ENCODE measurements at regions not wholly inside any gene's neighbourhood (a gene's known extent, or its start where the extent isn't known, plus 50 kb on each side); places are given as distances from the start of the nearest gene placed in this dataset.
"Not testable (repeated sequence)": the region's sequence is repeated elsewhere in the genome, so short reads cannot be mapped to it uniquely, and the experiment has no call there.

GRCh38 chr14:71770431-71770830 is 161.8 kb upstream of the RGS6 start:
- H3K27ac ChIP-seq: no peak overlapping the region
- no peaks in the 10 kb centered on the region for H3K36me3 ChIP-seq
- H3K4me3 ChIP-seq: no peak overlapping the region
- TF ChIP-seq POLR2A (IDR thresholded peaks at IDR 0.05) (no peak), CTCF (IDR thresholded peaks at IDR 0.05) (no peak)
- DNase-seq: no peak
- no peaks in the 10 kb centered on the region for H3K27me3 ChIP-seq
- H3K4me1 ChIP-seq: no peaks in the 10 kb centered on the region
- no peaks in the 10 kb centered on the region for H3K9me3 ChIP-seq
- intact Hi-C loops (cut with DNase I; ENCODE audit: low total_unique reads): no loop called here

- H3K36me3 ChIP-seq; H3K9me3 ChIP-seq; intact Hi-C loops (cut with DNase I; ENCODE audit: low total_unique reads); H3K27ac ChIP-seq; H3K4me1 ChIP-seq; DNase-seq; H3K4me3 ChIP-seq; H3K27me3 ChIP-seq: not testable (repeated sequence)
Measured at GRCh38 chr14:71771421-71771820, 160.8 kb upstream of the RGS6 start.

- H3K36me3 ChIP-seq; H3K27ac ChIP-seq; H3K27me3 ChIP-seq; DNase-seq; H3K9me3 ChIP-seq; H3K4me3 ChIP-seq; intact Hi-C loops (cut with DNase I; ENCODE audit: low total_unique reads); H3K4me1 ChIP-seq: not testable (repeated sequence)
Measured at GRCh38 chr14:71771996-71772395, 160.2 kb upstream of the RGS6 start.

- no peaks in the 10 kb centered on the region for H3K36me3 ChIP-seq
- no peak for DNase-seq
- intact Hi-C loops (cut with DNase I; ENCODE audit: low total_unique reads): no loop called here
- H3K4me3 ChIP-seq: no peak overlapping the region
- H3K27ac ChIP-seq: no peak overlapping the region
- no peaks in the 10 kb centered on the region for H3K27me3 ChIP-seq
- H3K9me3 ChIP-seq: no peaks in the 10 kb centered on the region
- no peak for TF ChIP-seq POLR2A (IDR thresholded peaks at IDR 0.05)
- TF ChIP-seq CTCF (IDR thresholded peaks at IDR 0.05): no peak
- H3K4me1 ChIP-seq: no peaks in the 10 kb centered on the region
Measured at GRCh38 chr14:71773898-71774481, 158.2 kb upstream of the RGS6 start.

GRCh38 chr14:71776471-71777360 is 155.5 kb upstream of the RGS6 start:
- Histone ChIP-seq H3K27me3 (no peaks in the 10 kb centered on the region), H3K36me3 (no peaks in the 10 kb centered on the region), H3K27ac (no peak overlapping the region), H3K4me3 (no peak overlapping the region), H3K4me1 (no peaks in the 10 kb centered on the region), H3K9me3 (no peaks in the 10 kb centered on the region)
- no peak for DNase-seq
- TF ChIP-seq POLR2A (IDR thresholded peaks at IDR 0.05) (no peak), CTCF (IDR thresholded peaks at IDR 0.05) (no peak)
- intact Hi-C loops (cut with DNase I; ENCODE audit: low total_unique reads): no loop called here

GRCh38 chr14:71780075-71780474 is 152.2 kb upstream of the RGS6 start:
- DNase-seq: no peak
- H3K27me3 ChIP-seq: no peaks in the 10 kb centered on the region
- intact Hi-C loops (cut with DNase I; ENCODE audit: low total_unique reads): no loop called here
- no peaks in the 10 kb centered on the region for H3K36me3 ChIP-seq
- no peaks in the 10 kb centered on the region for H3K4me1 ChIP-seq
- H3K27ac ChIP-seq: no peak overlapping the region
- TF ChIP-seq POLR2A (IDR thresholded peaks at IDR 0.05) (no peak), CTCF (IDR thresholded peaks at IDR 0.05) (no peak)
- no peaks in the 10 kb centered on the region for H3K9me3 ChIP-seq
- no peak overlapping the region for H3K4me3 ChIP-seq

Data from uterus (tissue), 3 donors.